GM12878 (cell line): ENCODE measurements at regions not wholly inside any gene's neighbourhood (a gene's known extent, or its start where the extent isn't known, plus 50 kb on each side); places are given as distances from the start of the nearest gene placed in this dataset.

Source experiments
- ATAC-seq: fragments of 200-7000 bp; cut with Tn5 transposase; 3 replicates; pipeline ENCODE4 v1.9.1; 2020; ENCODE audit warnings: mild to moderate bottlenecking, moderate library complexity
- BruUV-seq: library from RNA; stranded (reverse); fragments of 400-500 nt; replicated peaks from 2 replicates; lab custom pipeline; 2021; lab: Mats Ljungman, UMichigan
- CTCF ChIA-PET: fragments of 300-600 bp; sonication (Branson Sonifier 250); formaldehyde crosslinking; extraction: SDS; loops from one replicate; lab custom pipeline; 2021; ENCODE audit warnings: inconsistent platforms; lab: Yijun Ruan, JAX
- POLR2A ChIA-PET: fragments of 350-600 bp; formaldehyde crosslinking; extraction: SDS; loops from one replicate; lab custom pipeline; 2021; ENCODE audit warnings: inconsistent platforms; lab: Charles Lee
- RAD21 ChIA-PET: fragments of 300-600 bp; sonication (Branson Sonifier 250); formaldehyde crosslinking; loops from one replicate; lab custom pipeline; 2023; ENCODE audit warnings: antibody characterized with exemption; ENCODE audit not compliant: unreplicated experiment; lab: Charles Lee
- SMC1A ChIA-PET: fragments of 300-600 bp; sonication (Branson Sonifier 250); formaldehyde crosslinking; loops from one replicate; lab custom pipeline; 2023; ENCODE audit not compliant: unreplicated experiment, uncharacterized antibody; lab: Charles Lee
- DNase-seq: peaks from one replicate; pipeline ENCODE4 v3.0.0-alpha.2; 2011; ENCODE audit warnings: low read depth, low spot score
- FAIRE-seq: peaks from 3 replicates; lab custom pipeline; 2011; peaks lifted over from hg19 to GRCh38; lab: Jason Lieb, UNC
- H2AFZ ChIP-seq: 2 replicates; pipeline ENCODE4 v1.6.0; 2011; ENCODE audit warnings: low read depth, low read length, control low read depth; ENCODE audit not compliant: control insufficient read depth
- H3K27ac ChIP-seq: 2 replicates; pipeline ENCODE4 v1.5.1; 2011; ENCODE audit warnings: control low read depth; ENCODE audit not compliant: control insufficient read depth, insufficient read depth
- H3K27me3 ChIP-seq, 2 experiments: replicated peaks in 1 of 2; 2 replicates each; pipeline versions ENCODE4 v1.6.0 to v1.6.1; 2011; ENCODE audit warnings: low read length in 1 of 2; ENCODE audit not compliant: control insufficient read depth in 2 of 2, insufficient read depth in 2 of 2
- H3K36me3 ChIP-seq, 2 experiments: 2 replicates each; pipeline ENCODE4 v1.5.1; 2011; ENCODE audit warnings: low read length in 1 of 2; ENCODE audit not compliant: control insufficient read depth in 2 of 2, insufficient read depth in 2 of 2
- H3K4me1 ChIP-seq: 2 replicates; pipeline ENCODE4 v1.6.1; 2011; ENCODE audit warnings: mild to moderate bottlenecking, low read length, moderate library complexity, mixed read lengths; ENCODE audit not compliant: control insufficient read depth, insufficient read depth
- H3K4me2 ChIP-seq: 2 replicates; pipeline ENCODE4 v1.6.0; 2011; ENCODE audit warnings: control low read depth; ENCODE audit not compliant: control insufficient read depth, insufficient read depth
- H3K4me3 ChIP-seq: fragments of 200-600 bp; sonication (generic); 2 replicates; pipeline ENCODE4 v1.5.1; 2016
- H3K79me2 ChIP-seq: 2 replicates; pipeline ENCODE4 v1.6.0; 2011; ENCODE audit warnings: low read length; ENCODE audit not compliant: control insufficient read depth, insufficient read depth
- H3K9ac ChIP-seq: 2 replicates; pipeline ENCODE4 v1.8.0; 2011; ENCODE audit warnings: low read length, control low read depth, mixed read lengths; ENCODE audit not compliant: control insufficient read depth, insufficient read depth
- H3K9me3 ChIP-seq: replicated peaks from 3 replicates; pipeline ENCODE4 v1.5.1; 2011; ENCODE audit warnings: mild to moderate bottlenecking, low read length; ENCODE audit not compliant: control insufficient read depth, insufficient read depth
- H4K20me1 ChIP-seq: 2 replicates; pipeline ENCODE4 v1.6.0; 2011; ENCODE audit not compliant: control insufficient read depth, insufficient read depth
- CHD2 ChIP-seq: IDR thresholded peaks from 2 replicates; pipeline ENCODE4 v1.6.1; 2011; ENCODE audit warnings: low read depth, low read length, improper control_type of control experiment, borderline replicate concordance
- JUND ChIP-seq: IDR thresholded peaks from 2 replicates; pipeline ENCODE4 v1.6.1; 2012; ENCODE audit warnings: low read depth, mild to moderate bottlenecking, low read length, improper control_type of control experiment, moderate library complexity
- NFXL1 ChIP-seq: fragments of 450-650 bp; IDR thresholded peaks from 2 replicates; pipeline ENCODE4 v1.6.1; 2017; ENCODE audit warnings: antibody characterized with exemption, mild to moderate bottlenecking, borderline replicate concordance
- SMAD5 ChIP-seq: IDR thresholded peaks from 2 replicates; pipeline ENCODE4 v1.6.1; 2016; ENCODE audit warnings: antibody characterized with exemption, low read depth
- TCF3 ChIP-seq: IDR thresholded peaks from 2 replicates; pipeline ENCODE4 v1.6.1; 2012; ENCODE audit warnings: low read depth, mild to moderate bottlenecking, low read length, borderline replicate concordance; ENCODE audit not compliant: insufficient read depth
- ZSCAN29 ChIP-seq: fragments of 450-650 bp; IDR thresholded peaks from 2 replicates; pipeline ENCODE4 v1.6.1; 2017; ENCODE audit warnings: mild to moderate bottlenecking, moderate library complexity
- WGBS: methylation state at CpG from one replicate; pipeline ENCODE4 v1.1.6; 2016; ENCODE audit warnings: low lambda C conversion rate; ENCODE audit not compliant: insufficient replicate concordance, insufficient coverage; ENCODE audit errors: missing lambda C conversion rate; 5-methylcytosine and 5-hydroxymethylcytosine counted together
- in situ Hi-C: fragments of 300-500 bp; cut with MboI; formaldehyde crosslinking; loops from 9 replicates; pipeline ENCODE4 v1.14.3; 2018; ENCODE audit warnings: mixed read lengths
- intact Hi-C: fragments of 100-400 bp; cut with micrococcal nuclease; formaldehyde crosslinking; loops from one replicate; pipeline ENCODE4 v1.14.2; 2022; ENCODE audit not compliant: unreplicated experiment
- TF ChIP-seq, protein P1 (sequence below): IDR thresholded peaks from 2 replicates; pipeline ENCODE4 v1.6.1; 2012; ENCODE audit warnings: low read depth, low read length, improper control_type of control experiment
- TF ChIP-seq, protein P2 (sequence below): fragments of 450-650 bp; IDR thresholded peaks from 2 replicates; pipeline ENCODE4 v1.6.1; 2016; ENCODE audit warnings: mild to moderate bottlenecking, moderate library complexity, borderline replicate concordance
- TF ChIP-seq, protein P3 (sequence below): IDR thresholded peaks from 2 replicates; pipeline ENCODE4 v1.6.1; 2011; ENCODE audit warnings: borderline replicate concordance, low read depth, mild to moderate bottlenecking, moderate library complexity, low read length; ENCODE audit not compliant: insufficient read depth, poor library complexity, severe bottlenecking
- TF ChIP-seq, protein P4 (sequence below): fragments of 150-350 bp; IDR thresholded peaks from 2 replicates; pipeline ENCODE4 v1.6.1; 2014; ENCODE audit warnings: mild to moderate bottlenecking, low read depth, low read length

DNA sequence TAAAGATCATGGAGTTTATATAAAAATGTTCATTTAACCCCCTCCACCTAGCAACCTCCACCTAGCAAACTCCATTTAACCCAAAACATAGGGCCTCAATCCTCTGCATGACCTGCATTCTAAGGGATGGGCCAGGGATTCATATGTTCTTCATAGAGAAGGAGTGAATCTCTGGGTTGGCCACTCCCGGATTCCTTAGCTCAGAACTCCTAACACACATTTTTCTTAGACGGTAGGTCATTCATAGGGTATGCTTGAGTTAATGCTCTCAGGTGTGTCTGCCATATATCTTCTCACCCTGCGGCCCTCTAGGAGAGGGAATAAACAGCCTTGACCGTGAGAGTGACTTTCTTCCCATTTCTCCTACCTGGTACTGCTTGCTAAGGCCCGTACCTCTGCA, 102.0 kb upstream of the IGSF10 start:
- no peak for FAIRE-seq

More for the DNA sequence above, 102.0 kb upstream of the IGSF10 start:
- Histone ChIP-seq H4K20me1 (no peaks in the 10 kb centered on the region), H3K4me3 (no peak overlapping the region), H3K9ac (no peak overlapping the region), H3K27me3 (no peaks in the 10 kb centered on the region), H3K27ac (no peak overlapping the region), H3K79me2 (no peaks in the 10 kb centered on the region), H3K4me1 (no peaks in the 10 kb centered on the region), H3K4me2 (no peak overlapping the region), H3K9me3 (no peaks in the 10 kb centered on the region), H2AFZ (no peak overlapping the region), H3K36me3 (no peaks in the 10 kb centered on the region)
- RAD21 ChIA-PET: no interaction called here
- TF ChIP-seq, protein P1, sequence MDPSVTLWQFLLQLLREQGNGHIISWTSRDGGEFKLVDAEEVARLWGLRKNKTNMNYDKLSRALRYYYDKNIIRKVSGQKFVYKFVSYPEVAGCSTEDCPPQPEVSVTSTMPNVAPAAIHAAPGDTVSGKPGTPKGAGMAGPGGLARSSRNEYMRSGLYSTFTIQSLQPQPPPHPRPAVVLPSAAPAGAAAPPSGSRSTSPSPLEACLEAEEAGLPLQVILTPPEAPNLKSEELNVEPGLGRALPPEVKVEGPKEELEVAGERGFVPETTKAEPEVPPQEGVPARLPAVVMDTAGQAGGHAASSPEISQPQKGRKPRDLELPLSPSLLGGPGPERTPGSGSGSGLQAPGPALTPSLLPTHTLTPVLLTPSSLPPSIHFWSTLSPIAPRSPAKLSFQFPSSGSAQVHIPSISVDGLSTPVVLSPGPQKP: no peak
- TF ChIP-seq ZSCAN29 (no peak), SMAD5 (no peak), NFXL1 (no peak), CHD2 (no peak), JUND (no peak), TCF3 (no peak)
- TF ChIP-seq, protein P2, sequence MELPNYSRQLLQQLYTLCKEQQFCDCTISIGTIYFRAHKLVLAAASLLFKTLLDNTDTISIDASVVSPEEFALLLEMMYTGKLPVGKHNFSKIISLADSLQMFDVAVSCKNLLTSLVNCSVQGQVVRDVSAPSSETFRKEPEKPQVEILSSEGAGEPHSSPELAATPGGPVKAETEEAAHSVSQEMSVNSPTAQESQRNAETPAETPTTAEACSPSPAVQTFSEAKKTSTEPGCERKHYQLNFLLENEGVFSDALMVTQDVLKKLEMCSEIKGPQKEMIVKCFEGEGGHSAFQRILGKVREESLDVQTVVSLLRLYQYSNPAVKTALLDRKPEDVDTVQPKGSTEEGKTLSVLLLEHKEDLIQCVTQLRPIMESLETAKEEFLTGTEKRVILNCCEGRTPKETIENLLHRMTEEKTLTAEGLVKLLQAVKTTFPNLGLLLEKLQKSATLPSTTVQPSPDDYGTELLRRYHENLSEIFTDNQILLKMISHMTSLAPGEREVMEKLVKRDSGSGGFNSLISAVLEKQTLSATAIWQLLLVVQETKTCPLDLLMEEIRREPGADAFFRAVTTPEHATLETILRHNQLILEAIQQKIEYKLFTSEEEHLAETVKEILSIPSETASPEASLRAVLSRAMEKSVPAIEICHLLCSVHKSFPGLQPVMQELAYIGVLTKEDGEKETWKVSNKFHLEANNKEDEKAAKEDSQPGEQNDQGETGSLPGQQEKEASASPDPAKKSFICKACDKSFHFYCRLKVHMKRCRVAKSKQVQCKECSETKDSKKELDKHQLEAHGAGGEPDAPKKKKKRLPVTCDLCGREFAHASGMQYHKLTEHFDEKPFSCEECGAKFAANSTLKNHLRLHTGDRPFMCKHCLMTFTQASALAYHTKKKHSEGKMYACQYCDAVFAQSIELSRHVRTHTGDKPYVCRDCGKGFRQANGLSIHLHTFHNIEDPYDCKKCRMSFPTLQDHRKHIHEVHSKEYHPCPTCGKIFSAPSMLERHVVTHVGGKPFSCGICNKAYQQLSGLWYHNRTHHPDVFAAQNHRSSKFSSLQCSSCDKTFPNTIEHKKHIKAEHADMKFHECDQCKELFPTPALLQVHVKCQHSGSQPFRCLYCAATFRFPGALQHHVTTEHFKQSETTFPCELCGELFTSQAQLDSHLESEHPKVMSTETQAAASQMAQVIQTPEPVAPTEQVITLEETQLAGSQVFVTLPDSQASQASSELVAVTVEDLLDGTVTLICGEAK: no peak
- TF ChIP-seq, protein P3, sequence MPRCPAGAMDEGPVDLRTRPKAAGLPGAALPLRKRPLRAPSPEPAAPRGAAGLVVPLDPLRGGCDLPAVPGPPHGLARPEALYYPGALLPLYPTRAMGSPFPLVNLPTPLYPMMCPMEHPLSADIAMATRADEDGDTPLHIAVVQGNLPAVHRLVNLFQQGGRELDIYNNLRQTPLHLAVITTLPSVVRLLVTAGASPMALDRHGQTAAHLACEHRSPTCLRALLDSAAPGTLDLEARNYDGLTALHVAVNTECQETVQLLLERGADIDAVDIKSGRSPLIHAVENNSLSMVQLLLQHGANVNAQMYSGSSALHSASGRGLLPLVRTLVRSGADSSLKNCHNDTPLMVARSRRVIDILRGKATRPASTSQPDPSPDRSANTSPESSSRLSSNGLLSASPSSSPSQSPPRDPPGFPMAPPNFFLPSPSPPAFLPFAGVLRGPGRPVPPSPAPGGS: no peak
- TF ChIP-seq, protein P4, sequence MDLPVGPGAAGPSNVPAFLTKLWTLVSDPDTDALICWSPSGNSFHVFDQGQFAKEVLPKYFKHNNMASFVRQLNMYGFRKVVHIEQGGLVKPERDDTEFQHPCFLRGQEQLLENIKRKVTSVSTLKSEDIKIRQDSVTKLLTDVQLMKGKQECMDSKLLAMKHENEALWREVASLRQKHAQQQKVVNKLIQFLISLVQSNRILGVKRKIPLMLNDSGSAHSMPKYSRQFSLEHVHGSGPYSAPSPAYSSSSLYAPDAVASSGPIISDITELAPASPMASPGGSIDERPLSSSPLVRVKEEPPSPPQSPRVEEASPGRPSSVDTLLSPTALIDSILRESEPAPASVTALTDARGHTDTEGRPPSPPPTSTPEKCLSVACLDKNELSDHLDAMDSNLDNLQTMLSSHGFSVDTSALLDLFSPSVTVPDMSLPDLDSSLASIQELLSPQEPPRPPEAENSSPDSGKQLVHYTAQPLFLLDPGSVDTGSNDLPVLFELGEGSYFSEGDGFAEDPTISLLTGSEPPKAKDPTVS: no peak
- no TSS peak for BruUV-seq
- CTCF ChIA-PET: interaction anchor here (0.6 to 0.9 kb wide), 2 partner anchors 148 to 356 kb away, joined by 3 read pairs; no protein-coding TSS in a partner anchor
- ATAC-seq (no peak), DNase-seq (no peak)
- SMC1A ChIA-PET: no interaction called here
- intact Hi-C loops (no loop called here), in situ Hi-C loops (no loop called here)
- 49% methylated on average over 5 of the region's 5 CpGs for WGBS
- POLR2A ChIA-PET: no interaction called here
